ENCODE measurements at regions not wholly inside any gene's neighbourhood (a gene's known extent, or its start where the extent isn't known, plus 50 kb on each side); places are given as distances from the start of the nearest gene placed in this dataset.

DNA sequence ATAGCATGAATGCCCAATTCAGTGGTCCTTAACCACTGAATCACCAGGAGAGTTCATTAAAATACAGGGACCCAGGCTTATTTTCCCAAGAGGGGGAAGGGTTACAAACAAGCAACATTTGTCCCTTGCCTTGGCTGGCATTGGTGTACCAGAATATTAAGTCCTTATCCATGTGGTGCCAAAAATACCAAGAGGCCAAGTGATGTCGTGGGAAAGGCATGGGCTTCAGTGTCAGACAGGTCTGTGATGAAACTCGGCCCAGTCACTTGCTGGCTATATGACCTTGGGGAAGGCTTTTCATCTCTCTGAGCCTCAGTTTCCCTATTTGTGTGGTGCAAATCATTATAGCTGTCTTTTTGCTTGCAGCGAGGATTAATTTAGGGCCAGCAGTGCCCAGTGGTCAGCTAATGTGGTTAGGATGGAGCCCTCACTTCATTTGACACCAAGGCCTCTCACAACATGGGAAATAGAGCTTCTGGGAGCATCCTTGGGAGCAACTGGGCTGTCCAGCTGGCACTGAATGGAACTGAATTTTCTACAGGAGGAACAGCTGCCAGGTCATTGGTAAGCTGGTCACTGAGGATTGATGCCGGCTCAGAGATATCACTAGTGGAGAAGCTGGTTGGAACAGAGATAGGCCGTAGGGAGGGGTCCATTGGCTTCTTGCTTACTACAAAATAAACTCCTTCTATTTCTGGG lies 77.2 kb upstream of the PPP2R5A start:
- Histone ChIP-seq H3K79me2 (ENCODE audit: insufficient read depth) (no peaks in the 10 kb centered on the region), H3K4me1 (ENCODE audit: control insufficient read depth in 1 of 2, insufficient read depth in 2 of 2, low read depth in 1 of 2, low read length in 1 of 2) (no peaks in the 10 kb centered on the region; a peak in 1 of 4 replicates), H3K4me3 (ENCODE audit: low read depth in 2 of 2, low read length in 1 of 2) (no peak overlapping the region), H3K27ac (ENCODE audit: low read depth in 2 of 2, low read length in 1 of 2) (no peak overlapping the region), H3K9ac (no peak overlapping the region), H3K27me3 (ENCODE audit: insufficient read depth) (no peaks in the 10 kb centered on the region), H3K36me3 (replicated peaks in 1 of 2; ENCODE audit: control insufficient read depth in 1 of 2, insufficient read depth in 2 of 2, low read length in 1 of 2) (no peaks in the 10 kb centered on the region), H2AFZ (ENCODE audit: low read depth) (no peak overlapping the region), H3K4me2 (no peak overlapping the region), H3K9me3 (no peaks in the 10 kb centered on the region), H3F3A (replicated peaks; ENCODE audit: insufficient read depth) (no peaks in the 10 kb centered on the region), H3K9me2 (no peaks in the 10 kb centered on the region), H4K20me1 (ENCODE audit: insufficient read depth) (no peaks in the 10 kb centered on the region)
- TF ChIP-seq POLR2AphosphoS5 (IDR thresholded peaks at IDR 0.05; ENCODE audit: low read depth, low read length) (no peak), TAF1 (IDR thresholded peaks at IDR 0.05; ENCODE audit: borderline replicate concordance, low read depth, low read length) (no peak), RAD21 (IDR thresholded peaks at IDR 0.05; ENCODE audit: low read length) (no peak), JUND (IDR thresholded peaks at IDR 0.05) (no peak), TEAD4 (IDR thresholded peaks at IDR 0.05; ENCODE audit: borderline replicate concordance, insufficient read depth) (no peak)
- TF ChIP-seq, protein P1, sequence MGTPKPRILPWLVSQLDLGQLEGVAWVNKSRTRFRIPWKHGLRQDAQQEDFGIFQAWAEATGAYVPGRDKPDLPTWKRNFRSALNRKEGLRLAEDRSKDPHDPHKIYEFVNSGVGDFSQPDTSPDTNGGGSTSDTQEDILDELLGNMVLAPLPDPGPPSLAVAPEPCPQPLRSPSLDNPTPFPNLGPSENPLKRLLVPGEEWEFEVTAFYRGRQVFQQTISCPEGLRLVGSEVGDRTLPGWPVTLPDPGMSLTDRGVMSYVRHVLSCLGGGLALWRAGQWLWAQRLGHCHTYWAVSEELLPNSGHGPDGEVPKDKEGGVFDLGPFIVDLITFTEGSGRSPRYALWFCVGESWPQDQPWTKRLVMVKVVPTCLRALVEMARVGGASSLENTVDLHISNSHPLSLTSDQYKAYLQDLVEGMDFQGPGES (IDR thresholded peaks at IDR 0.05; ENCODE audit: low read depth, low read length) = no peak
- TF ChIP-seq, protein P2, sequence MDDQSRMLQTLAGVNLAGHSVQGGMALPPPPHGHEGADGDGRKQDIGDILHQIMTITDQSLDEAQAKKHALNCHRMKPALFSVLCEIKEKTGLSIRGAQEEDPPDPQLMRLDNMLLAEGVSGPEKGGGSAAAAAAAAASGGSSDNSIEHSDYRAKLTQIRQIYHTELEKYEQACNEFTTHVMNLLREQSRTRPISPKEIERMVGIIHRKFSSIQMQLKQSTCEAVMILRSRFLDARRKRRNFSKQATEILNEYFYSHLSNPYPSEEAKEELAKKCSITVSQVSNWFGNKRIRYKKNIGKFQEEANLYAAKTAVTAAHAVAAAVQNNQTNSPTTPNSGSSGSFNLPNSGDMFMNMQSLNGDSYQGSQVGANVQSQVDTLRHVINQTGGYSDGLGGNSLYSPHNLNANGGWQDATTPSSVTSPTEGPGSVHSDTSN (IDR thresholded peaks at IDR 0.05) = no peak
- TF ChIP-seq, protein P3, sequence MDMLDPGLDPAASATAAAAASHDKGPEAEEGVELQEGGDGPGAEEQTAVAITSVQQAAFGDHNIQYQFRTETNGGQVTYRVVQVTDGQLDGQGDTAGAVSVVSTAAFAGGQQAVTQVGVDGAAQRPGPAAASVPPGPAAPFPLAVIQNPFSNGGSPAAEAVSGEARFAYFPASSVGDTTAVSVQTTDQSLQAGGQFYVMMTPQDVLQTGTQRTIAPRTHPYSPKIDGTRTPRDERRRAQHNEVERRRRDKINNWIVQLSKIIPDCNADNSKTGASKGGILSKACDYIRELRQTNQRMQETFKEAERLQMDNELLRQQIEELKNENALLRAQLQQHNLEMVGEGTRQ (IDR thresholded peaks at IDR 0.05; ENCODE audit: borderline replicate concordance, low read depth, low read length) = no peak
- 63% methylated on average over 5 of the region's 5 CpGs for WGBS (ENCODE audit: low lambda C conversion rate)
- ChIA-PET CTCF (interaction anchor here (1.3 to 1.8 kb wide), 2 partner anchors 10 to 20 kb away, joined by 3 to 4 read pairs; no protein-coding TSS in a partner anchor), POLR2A (no interaction called here)
- DNase-seq = no peak

DNA sequence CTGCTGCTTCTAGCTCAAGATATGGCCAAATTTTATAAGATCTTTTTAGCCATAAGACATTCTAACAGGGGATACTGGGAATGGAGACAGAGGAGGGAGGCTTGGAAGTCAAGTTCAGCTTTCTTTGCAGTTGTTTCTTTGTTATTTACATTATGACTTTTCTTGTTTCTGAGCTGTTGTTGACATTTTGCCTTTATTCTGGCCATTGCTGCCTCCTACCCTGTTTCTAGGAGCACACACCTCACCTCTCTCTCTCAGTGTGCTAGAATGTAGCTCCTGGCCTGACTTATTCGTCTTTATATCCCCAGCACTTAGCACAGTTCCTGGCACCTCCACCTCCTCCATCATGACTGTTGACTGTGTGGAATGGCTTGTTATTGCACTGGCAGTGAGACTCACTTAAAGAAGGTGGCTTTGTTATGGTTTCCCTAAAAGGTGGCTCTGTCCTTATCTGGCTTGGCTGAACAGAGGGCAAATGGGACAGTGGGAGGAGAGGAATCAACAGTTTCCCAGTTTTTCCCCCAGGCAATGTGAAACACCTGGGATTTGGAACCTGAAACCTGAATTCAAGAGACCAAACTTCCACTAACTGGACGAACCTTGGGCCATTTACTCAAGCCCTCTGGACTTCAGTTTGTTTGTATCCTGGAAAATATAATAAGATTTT lies 76.1 kb upstream of the PPP2R5A start:
- DNase-seq = no peak
- WGBS (ENCODE audit: low lambda C conversion rate) = 37% methylated on average over 2 of the region's 2 CpGs
- H3F3A ChIP-seq (replicated peaks; ENCODE audit: insufficient read depth) = no peaks in the 10 kb centered on the region

More for the DNA sequence above, 76.1 kb upstream of the PPP2R5A start:
- no peaks in the 10 kb centered on the region for H3K9me3 ChIP-seq
- ChIA-PET CTCF (interaction anchor here (1.3 to 1.8 kb wide), 2 partner anchors 9 to 19 kb away, joined by 3 to 4 read pairs; no protein-coding TSS in a partner anchor), POLR2A (no interaction called here)
- no peak overlapping the region for H3K4me2 ChIP-seq
- no peak overlapping the region for H3K4me3 ChIP-seq (ENCODE audit: low read depth in 2 of 2, low read length in 1 of 2)
- H4K20me1 ChIP-seq (ENCODE audit: insufficient read depth) = no peaks in the 10 kb centered on the region
- no peaks in the 10 kb centered on the region for H3K4me1 ChIP-seq (ENCODE audit: control insufficient read depth in 1 of 2, insufficient read depth in 2 of 2, low read depth in 1 of 2, low read length in 1 of 2)
- H3K36me3 ChIP-seq (replicated peaks in 1 of 2; ENCODE audit: control insufficient read depth in 1 of 2, insufficient read depth in 2 of 2, low read length in 1 of 2) = no peaks in the 10 kb centered on the region
- H3K79me2 ChIP-seq (ENCODE audit: insufficient read depth) = no peaks in the 10 kb centered on the region
- no peak overlapping the region for H2AFZ ChIP-seq (ENCODE audit: low read depth)
- TF ChIP-seq FOXJ3 (CRISPR knock-in tag; IDR thresholded peaks at IDR 0.05) (no peak), CHD2 (IDR thresholded peaks at IDR 0.05; ENCODE audit: low read length, partially characterized antibody) (no peak), TCF12 (IDR thresholded peaks at IDR 0.05) (no peak), EP300 (IDR thresholded peaks at IDR 0.05; ENCODE audit: borderline replicate concordance in 1 of 2, low read depth in 1 of 2, low read length in 1 of 2) (no peak), RXRA (IDR thresholded peaks at IDR 0.05; ENCODE audit: borderline replicate concordance, low read depth) (no peak), RAD21 (IDR thresholded peaks at IDR 0.05; ENCODE audit: low read length) (no peak), ELF1 (IDR thresholded peaks at IDR 0.05) (no peak), SIN3A (IDR thresholded peaks at IDR 0.05; ENCODE audit: borderline replicate concordance, low read depth, low read length) (no peak), NFIC (IDR thresholded peaks at IDR 0.05; ENCODE audit: borderline replicate concordance) (no peak), TEAD4 (IDR thresholded peaks at IDR 0.05; ENCODE audit: borderline replicate concordance, insufficient read depth) (no peak), FOSL2 (IDR thresholded peaks at IDR 0.05; ENCODE audit: borderline replicate concordance, low read depth) (no peak)
- TF ChIP-seq, protein P1 (IDR thresholded peaks at IDR 0.05; ENCODE audit: low read depth, low read length) = no peak
- TF ChIP-seq, protein P3 (IDR thresholded peaks at IDR 0.05; ENCODE audit: borderline replicate concordance, low read depth, low read length) = no peak
- H3K27me3 ChIP-seq (ENCODE audit: insufficient read depth) = no peaks in the 10 kb centered on the region
- H3K9ac ChIP-seq = no peak overlapping the region
- no peaks in the 10 kb centered on the region for H3K9me2 ChIP-seq
- no peak overlapping the region for H3K27ac ChIP-seq (ENCODE audit: low read depth in 2 of 2, low read length in 1 of 2)

All from SK-N-SH (cell line).